Activated CD4-positive, alpha-beta T cell treated with anti-CD3 and anti-CD28 coated beads, Interleukin-2, amount 10 ng/mL, durations not matched to agents 24 days and 14 days (primary cell): ENCODE measurements at regions not wholly inside any gene's neighbourhood (a gene's known extent, or its start where the extent isn't known, plus 50 kb on each side); places are given as distances from the start of the nearest gene placed in this dataset.
A peak's percentile ranks its signal among the peaks of the same experiment; 100 is the strongest.

Experiments
- DNase-seq: peaks from one replicate; pipeline ENCODE4 v3.0.0; 2022
- H3K27ac Mint-ChIP-seq: one replicate; pipeline ENCODE4 v1.8.0; 2022; ENCODE audit warnings: mild to moderate bottlenecking, mixed read lengths
- H3K27me3 Mint-ChIP-seq: one replicate; pipeline ENCODE4 v1.8.0; 2022; ENCODE audit warnings: mixed read lengths
- H3K36me3 Mint-ChIP-seq: one replicate; pipeline ENCODE4 v1.8.0; 2022; ENCODE audit warnings: low read depth, mild to moderate bottlenecking, mixed read lengths
- H3K4me1 Mint-ChIP-seq: one replicate; pipeline ENCODE4 v1.8.0; 2021; ENCODE audit warnings: mixed read lengths
- H3K4me3 Mint-ChIP-seq: one replicate; pipeline ENCODE4 v1.8.0; 2022; ENCODE audit warnings: mild to moderate bottlenecking, moderate library complexity, mixed read lengths
- H3K9me3 Mint-ChIP-seq: one replicate; pipeline ENCODE4 v1.8.0; 2021; ENCODE audit warnings: mixed read lengths
- intact Hi-C: fragments of 100-400 bp; cut with micrococcal nuclease; formaldehyde crosslinking; loops from one replicate; pipeline ENCODE4 v1.15.1; 2023

GRCh38 chr2:158024288-158024898 is 77.3 kb upstream of the UPP2 start:
- peaks cover 8% of the 10 kb centered on the region for H3K4me1 Mint-ChIP-seq
- intact Hi-C loops, result loop anchor here (1.0 to 5.0 kb wide), 3 partner anchors 433 to 730 kb away; partner anchors contain the start of genes CCDC148 and PKP4
- H3K4me3 Mint-ChIP-seq, result no peak overlapping the region
- DNase-seq, result peak; percentile 87
- no peak overlapping the region for H3K27ac Mint-ChIP-seq
- H3K27me3 Mint-ChIP-seq, result no peaks in the 10 kb centered on the region
- no peaks in the 10 kb centered on the region for H3K9me3 Mint-ChIP-seq
- H3K36me3 Mint-ChIP-seq, result no peaks in the 10 kb centered on the region

GRCh38 chr2:158022888-158023287 is 78.8 kb upstream of the UPP2 start:
- H3K4me1 Mint-ChIP-seq, result peaks cover 8% of the 10 kb centered on the region
- no peak for DNase-seq
- no peaks in the 10 kb centered on the region for H3K9me3 Mint-ChIP-seq
- intact Hi-C loops, result loop anchor here (5.0 kb wide), 1 partner anchor 434 kb away; the partner anchor contains the start of genes CCDC148 and PKP4
- H3K27me3 Mint-ChIP-seq, result peaks cover 2% of the 10 kb centered on the region
- H3K27ac Mint-ChIP-seq, result no peak overlapping the region
- no peaks in the 10 kb centered on the region for H3K36me3 Mint-ChIP-seq
- no peak overlapping the region for H3K4me3 Mint-ChIP-seq

GRCh38 chr2:158021226-158021625 is 80.5 kb upstream of the UPP2 start:
- H3K36me3 Mint-ChIP-seq, result no peaks in the 10 kb centered on the region
- peaks cover 8% of the 10 kb centered on the region for H3K4me1 Mint-ChIP-seq
- H3K27me3 Mint-ChIP-seq, result peaks cover 4% of the 10 kb centered on the region
- intact Hi-C loops, result loop anchor here (5.0 kb wide), 1 partner anchor 436 kb away; the partner anchor contains the start of genes CCDC148 and PKP4
- no peak overlapping the region for H3K4me3 Mint-ChIP-seq
- DNase-seq, result no peak
- H3K9me3 Mint-ChIP-seq, result no peaks in the 10 kb centered on the region
- H3K27ac Mint-ChIP-seq, result no peak overlapping the region

- Mint-ChIP-seq H3K4me1 (peaks cover 29% of the 10 kb centered on the region), H3K9me3 (no peaks in the 10 kb centered on the region), H3K27ac (peak overlapping the region; percentile 21), H3K27me3 (peaks cover 4% of the 10 kb centered on the region), H3K4me3 (no peak overlapping the region), H3K36me3 (no peaks in the 10 kb centered on the region)
- DNase-seq, result peak; percentile 71
- intact Hi-C loops, result no loop called here
These were observed 86.1 kb upstream of the UPP2 start for GRCh38 chr2:158015428-158016076.

- Mint-ChIP-seq H3K27me3 (peaks cover 2% of the 10 kb centered on the region), H3K9me3 (no peaks in the 10 kb centered on the region), H3K4me3 (no peak overlapping the region), H3K27ac (no peak overlapping the region), H3K36me3 (no peaks in the 10 kb centered on the region), H3K4me1 (peaks cover 31% of the 10 kb centered on the region)
- intact Hi-C loops, result loop anchor here (5.0 kb wide), 1 partner anchor 422 kb away; no protein-coding TSS in a partner anchor
- no peak for DNase-seq
These were observed 87.8 kb upstream of the UPP2 start for GRCh38 chr2:158013891-158014290.

GRCh38 chr2:158011055-158011771 is 90.5 kb upstream of the UPP2 start:
- Mint-ChIP-seq H3K9me3 (no peaks in the 10 kb centered on the region), H3K27ac (peak overlapping the region; percentile 38), H3K4me3 (no peak overlapping the region), H3K36me3 (no peaks in the 10 kb centered on the region), H3K27me3 (no peaks in the 10 kb centered on the region), H3K4me1 (peaks cover 37% of the 10 kb centered on the region)
- DNase-seq, result peak; percentile 60
- intact Hi-C loops, result loop anchor here (2.0 to 5.0 kb wide), 4 partner anchors 112 to 518 kb away; partner anchors contain the start of gene ACVR1C

- no peak overlapping the region for H3K4me3 Mint-ChIP-seq
- no peaks in the 10 kb centered on the region for H3K9me3 Mint-ChIP-seq
- H3K4me1 Mint-ChIP-seq, result peaks cover 26% of the 10 kb centered on the region
- no peak for DNase-seq
- intact Hi-C loops, result loop anchor here (5.0 kb wide), 1 partner anchor 132 kb away; the partner anchor contains the start of gene ACVR1
- no peaks in the 10 kb centered on the region for H3K36me3 Mint-ChIP-seq
- H3K27ac Mint-ChIP-seq, result no peak overlapping the region
- H3K27me3 Mint-ChIP-seq, result no peaks in the 10 kb centered on the region
These were observed 92.3 kb upstream of the UPP2 start for GRCh38 chr2:158009399-158009798.

- H3K27ac Mint-ChIP-seq, result no peak overlapping the region
- H3K4me1 Mint-ChIP-seq, result peaks cover 18% of the 10 kb centered on the region
- DNase-seq, result peak; percentile 63
- no peaks in the 10 kb centered on the region for H3K9me3 Mint-ChIP-seq
- H3K36me3 Mint-ChIP-seq, result no peaks in the 10 kb centered on the region
- no peak overlapping the region for H3K4me3 Mint-ChIP-seq
- H3K27me3 Mint-ChIP-seq, result peaks cover 3% of the 10 kb centered on the region
- intact Hi-C loops, result loop anchor here (5.0 kb wide), 1 partner anchor 130 kb away; the partner anchor contains the start of gene ACVR1
These were observed 94.5 kb upstream of the UPP2 start for GRCh38 chr2:158006961-158007719.

GRCh38 chr2:158004126-158004764 is 97.4 kb upstream of the UPP2 start:
- peaks cover 6% of the 10 kb centered on the region for H3K9me3 Mint-ChIP-seq
- H3K4me3 Mint-ChIP-seq, result no peak overlapping the region
- intact Hi-C loops, result no loop called here
- no peak overlapping the region for H3K27ac Mint-ChIP-seq
- peaks cover 8% of the 10 kb centered on the region for H3K4me1 Mint-ChIP-seq
- peaks cover 3% of the 10 kb centered on the region for H3K27me3 Mint-ChIP-seq
- peaks cover 1% of the 10 kb centered on the region for H3K36me3 Mint-ChIP-seq
- DNase-seq, result no peak

GRCh38 chr2:158002079-158002478 is 99.6 kb upstream of the UPP2 start:
- peaks cover 5% of the 10 kb centered on the region for H3K4me1 Mint-ChIP-seq
- intact Hi-C loops, result no loop called here
- H3K27me3 Mint-ChIP-seq, result peaks cover 3% of the 10 kb centered on the region
- H3K9me3 Mint-ChIP-seq, result peaks cover 10% of the 10 kb centered on the region
- no peak overlapping the region for H3K27ac Mint-ChIP-seq
- H3K4me3 Mint-ChIP-seq, result no peak overlapping the region
- DNase-seq, result no peak
- peaks cover 1% of the 10 kb centered on the region for H3K36me3 Mint-ChIP-seq

GRCh38 chr2:157996799-157997198 is 104.9 kb upstream of the UPP2 start:
- intact Hi-C loops, result no loop called here

GRCh38 chr2:157995117-157995516 is 106.6 kb upstream of the UPP2 start:
- Mint-ChIP-seq H3K9me3 (peaks cover 13% of the 10 kb centered on the region), H3K27me3 (peaks cover 6% of the 10 kb centered on the region), H3K27ac (no peak overlapping the region), H3K36me3 (peaks cover 1% of the 10 kb centered on the region), H3K4me3 (no peak overlapping the region), H3K4me1 (no peaks in the 10 kb centered on the region)
- intact Hi-C loops, result no loop called here
- DNase-seq, result no peak

More at GRCh38 chr2:157996799-157997198, 104.9 kb upstream of the UPP2 start:
- Mint-ChIP-seq H3K27me3 (peaks cover 2% of the 10 kb centered on the region), H3K36me3 (peaks cover 1% of the 10 kb centered on the region), H3K9me3 (peaks cover 13% of the 10 kb centered on the region), H3K4me1 (no peaks in the 10 kb centered on the region), H3K27ac (no peak overlapping the region), H3K4me3 (no peak overlapping the region)
- DNase-seq, result no peak

GRCh38 chr2:157991932-157992331 is 109.7 kb upstream of the UPP2 start:
- Mint-ChIP-seq H3K27me3 (peaks cover 7% of the 10 kb centered on the region), H3K27ac (no peak overlapping the region)

More at GRCh38 chr2:157991932-157992331, 109.7 kb upstream of the UPP2 start:
- H3K4me1 Mint-ChIP-seq, result no peaks in the 10 kb centered on the region
- no peaks in the 10 kb centered on the region for H3K36me3 Mint-ChIP-seq
- no peak overlapping the region for H3K4me3 Mint-ChIP-seq
- intact Hi-C loops, result no loop called here
- no peak for DNase-seq
- H3K9me3 Mint-ChIP-seq, result peaks cover 9% of the 10 kb centered on the region
